ENCODE measurements at regions not wholly inside any gene's neighbourhood (a gene's known extent, or its start where the extent isn't known, plus 50 kb on each side); places are given as distances from the start of the nearest gene placed in this dataset.

DNA sequence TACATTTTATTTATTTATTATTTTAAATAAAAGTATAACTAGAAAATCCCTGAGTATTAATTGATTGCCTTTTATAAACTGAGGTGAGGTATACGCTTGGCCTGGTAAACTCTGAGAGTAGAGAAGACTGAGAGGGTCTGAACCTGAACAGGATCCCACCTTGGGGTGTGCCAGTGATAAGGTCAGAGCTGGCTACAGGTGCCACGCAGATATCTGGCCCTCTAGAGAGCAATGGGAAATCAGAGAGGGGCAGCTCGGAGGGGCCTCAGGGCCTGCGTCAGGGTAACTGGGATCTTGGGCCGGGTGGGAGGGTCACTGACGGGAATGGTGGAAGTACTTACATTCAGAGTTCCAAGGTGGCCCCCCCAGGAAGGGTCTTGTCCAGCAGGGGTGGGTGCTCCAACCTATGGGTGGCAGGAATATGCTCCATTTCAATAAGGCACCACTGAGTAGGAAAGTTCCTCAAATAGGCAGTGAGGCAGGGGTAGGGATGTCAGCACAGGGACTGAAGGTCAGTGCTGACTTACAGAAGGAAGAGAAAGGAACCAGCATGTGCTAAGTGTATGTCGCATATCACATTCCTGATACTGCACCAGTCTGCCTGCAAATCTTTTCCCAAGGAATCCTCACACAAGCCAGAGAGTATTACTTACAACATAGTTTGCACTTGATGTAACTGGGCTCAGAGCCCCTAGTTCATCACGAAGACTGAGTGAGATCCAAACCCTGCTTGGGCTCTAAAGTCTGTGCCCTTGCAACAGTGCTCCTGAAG is 706.0 kb upstream of the RAB6C start:
- no peak for DNase-seq (ENCODE audit: low read depth in 2 of 3, low spot score in 2 of 3)

DNA sequence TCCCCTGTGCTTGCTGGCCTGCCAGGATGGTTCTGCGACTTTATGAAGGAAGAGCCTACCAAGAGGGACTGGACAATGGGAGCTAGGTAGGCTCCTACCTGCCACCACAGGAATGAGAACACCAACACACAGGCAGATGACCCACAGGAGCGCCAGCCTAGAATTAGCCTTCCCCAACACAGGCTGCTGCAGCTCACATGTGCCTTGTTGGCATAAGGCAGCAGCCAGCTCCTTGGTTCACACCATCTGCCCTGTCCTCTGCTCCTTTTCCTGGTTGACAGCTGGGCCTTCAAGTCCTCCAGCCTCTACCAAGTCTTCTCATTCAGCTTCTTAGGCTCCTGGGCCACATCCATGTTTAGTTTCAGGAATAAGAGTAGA is 705.4 kb upstream of the RAB6C start:
- no peak for DNase-seq (ENCODE audit: low read depth in 2 of 3, low spot score in 2 of 3)

DNA sequence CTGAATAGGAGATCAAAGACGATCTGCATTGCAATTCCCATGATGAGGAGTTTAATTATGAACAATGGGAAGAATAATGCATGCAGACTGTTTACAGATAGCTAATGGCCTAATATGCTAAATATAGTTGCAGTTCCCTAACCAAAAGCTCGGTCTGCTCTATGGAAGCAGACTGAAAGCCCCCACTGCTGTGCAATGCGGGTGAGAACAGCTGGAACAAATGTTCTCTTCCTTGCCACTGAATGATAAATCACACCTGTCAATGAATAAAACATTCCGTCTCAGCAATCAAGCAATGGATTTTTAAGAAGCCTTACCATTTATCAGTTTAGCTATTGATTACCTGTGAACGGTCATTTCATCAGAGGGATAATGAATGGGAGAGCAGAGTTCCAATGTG is 704.5 kb upstream of the RAB6C start:
- DNase-seq (ENCODE audit: low read depth in 2 of 3, low spot score in 2 of 3), result no peak

DNA sequence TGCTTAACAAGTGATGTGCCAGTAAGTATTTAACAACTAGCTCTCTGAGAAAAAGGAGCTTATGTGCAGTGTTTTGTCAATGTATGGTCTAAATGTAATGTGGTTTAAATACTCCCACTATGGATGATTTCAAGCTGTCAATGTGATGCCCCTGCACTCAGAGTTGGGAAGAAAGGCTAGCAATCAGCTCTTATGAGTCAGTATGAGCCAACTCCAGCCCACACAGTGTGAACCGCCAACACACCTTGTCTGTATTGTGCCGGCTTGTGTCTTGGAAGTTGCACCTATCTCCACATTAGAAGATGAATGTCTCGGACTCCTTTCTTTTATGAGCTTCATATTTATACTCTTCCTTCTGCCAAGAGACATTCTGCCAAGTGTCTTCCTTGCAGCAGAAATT is 703.8 kb upstream of the RAB6C start:
- no peak for DNase-seq (ENCODE audit: low read depth in 2 of 3, low spot score in 2 of 3)

DNA sequence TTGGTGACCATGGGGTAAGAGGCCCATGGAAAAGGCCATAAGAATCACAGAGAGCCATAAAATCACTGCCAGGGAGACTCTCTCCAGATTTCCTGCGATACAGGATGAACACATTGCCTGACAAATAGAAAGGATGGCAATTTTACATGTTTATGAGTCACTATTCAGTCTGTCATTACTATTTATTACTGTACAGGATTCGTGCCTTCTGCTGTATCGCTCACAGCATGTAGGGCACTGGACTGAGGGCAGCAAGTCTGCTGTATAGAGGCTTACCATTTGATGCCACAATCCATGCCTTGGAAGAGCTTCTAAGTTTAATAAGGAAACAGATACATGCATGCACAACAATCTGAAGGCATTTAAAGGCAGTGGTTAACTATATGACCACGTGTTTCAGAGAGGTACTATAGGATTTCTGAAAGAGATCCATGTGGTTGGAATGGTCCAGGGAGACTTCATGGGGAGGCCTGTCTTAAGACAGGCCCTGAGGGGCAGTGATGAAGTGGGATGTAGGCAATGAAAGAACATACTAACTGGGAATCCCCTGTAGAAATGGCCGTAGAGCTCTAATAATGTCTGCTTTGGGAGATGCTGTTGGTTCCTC is 702.4 kb upstream of the RAB6C start:
- DNase-seq (ENCODE audit: low read depth in 2 of 3, low spot score in 2 of 3), result no peak

DNA sequence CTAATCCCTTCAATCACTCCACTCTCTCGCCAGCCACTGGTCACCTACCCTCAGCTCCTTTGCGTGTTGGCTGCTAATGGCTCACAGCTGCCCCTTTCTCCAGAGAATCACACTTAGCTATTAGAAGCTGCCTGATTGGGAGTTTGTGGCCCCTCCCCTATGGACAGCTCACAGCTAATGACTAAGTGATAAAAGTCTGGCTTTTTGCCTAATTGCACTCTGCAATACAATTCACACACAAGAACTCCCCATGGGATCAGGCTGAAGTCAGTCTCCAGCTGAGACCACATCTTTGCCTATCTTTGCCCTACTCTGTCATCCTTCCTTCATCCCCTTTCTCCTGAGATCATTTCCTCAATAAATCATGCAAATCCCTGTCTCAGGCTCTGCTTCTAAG is 701.9 kb upstream of the RAB6C start:
- DNase-seq (ENCODE audit: low read depth in 2 of 3, low spot score in 2 of 3), result no peak

DNA sequence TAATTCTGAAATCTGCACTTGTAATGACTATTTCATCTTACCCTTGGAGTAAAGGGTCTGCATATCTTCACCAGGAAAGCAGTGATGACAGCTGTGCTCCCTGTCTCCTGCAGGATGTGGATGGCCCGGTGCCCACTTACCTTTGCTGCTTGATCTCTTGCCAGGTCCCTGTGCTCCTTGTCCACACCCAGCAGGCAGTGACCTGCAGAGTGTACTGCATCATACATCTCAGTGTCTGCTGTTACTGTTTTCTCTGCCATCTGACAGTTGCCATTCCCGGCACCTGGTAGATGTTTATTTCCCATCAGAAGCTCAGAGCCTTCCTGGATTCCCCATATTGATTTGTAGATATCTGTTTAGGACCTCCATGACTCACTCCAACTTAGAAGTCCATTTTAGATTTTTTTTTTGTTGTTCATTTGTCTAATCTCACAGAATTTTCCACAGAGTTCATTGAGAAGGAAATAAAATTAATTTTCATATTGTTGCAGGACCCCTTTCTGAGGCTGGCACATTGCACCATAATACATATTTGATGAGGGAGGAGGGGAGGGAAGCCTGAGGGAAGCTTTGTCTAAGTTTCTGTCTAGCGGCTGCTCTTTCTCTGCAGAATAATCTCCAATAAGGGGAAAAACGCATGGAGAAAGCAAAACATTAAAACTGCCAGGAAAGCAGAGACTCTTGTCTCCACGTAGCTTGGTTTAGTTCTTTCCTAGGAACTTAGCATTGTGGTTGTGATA is 697.5 kb upstream of the RAB6C start:
- DNase-seq (ENCODE audit: low read depth in 2 of 3, low spot score in 2 of 3), result no peak

DNA sequence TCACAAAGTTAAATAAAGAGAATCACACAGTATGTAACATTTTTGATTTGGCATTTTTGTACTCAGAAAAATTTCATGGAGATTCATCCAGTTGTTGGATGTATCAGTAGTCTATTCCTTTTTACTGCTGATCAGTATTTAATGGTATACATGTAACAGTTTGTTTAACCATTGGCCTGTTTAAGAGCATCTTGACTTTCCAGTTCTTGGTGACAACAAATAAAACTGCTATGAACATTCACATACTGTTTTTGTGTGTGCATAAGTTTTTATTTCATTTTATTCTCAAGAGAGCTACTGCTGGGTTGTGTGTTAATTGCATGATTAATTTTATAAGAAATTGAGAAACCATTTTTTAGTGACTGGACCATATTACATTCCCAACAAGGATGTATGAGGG is 694.5 kb upstream of the RAB6C start:
- DNase-seq (ENCODE audit: low read depth in 2 of 3, low spot score in 2 of 3), result no peak

DNA sequence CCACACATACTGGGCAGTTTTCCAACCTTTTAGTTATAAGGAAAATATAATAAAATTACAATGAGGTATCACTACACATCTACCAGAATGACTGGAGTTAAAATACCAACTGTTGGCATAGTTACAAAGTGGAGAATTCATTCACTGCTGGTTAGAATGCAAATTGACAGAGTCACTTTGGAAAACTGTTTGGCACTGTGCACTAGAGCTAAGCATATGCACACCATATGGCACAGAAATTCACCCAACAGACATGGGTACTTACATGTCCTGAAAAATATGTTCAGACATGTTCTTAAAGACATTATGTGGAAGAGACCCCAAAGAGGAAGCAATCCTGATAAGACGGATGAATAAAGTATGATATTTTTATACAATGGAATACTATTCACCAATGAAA is 686.1 kb upstream of the RAB6C start:
- DNase-seq (ENCODE audit: low read depth in 2 of 3, low spot score in 2 of 3), result no peak

DNA sequence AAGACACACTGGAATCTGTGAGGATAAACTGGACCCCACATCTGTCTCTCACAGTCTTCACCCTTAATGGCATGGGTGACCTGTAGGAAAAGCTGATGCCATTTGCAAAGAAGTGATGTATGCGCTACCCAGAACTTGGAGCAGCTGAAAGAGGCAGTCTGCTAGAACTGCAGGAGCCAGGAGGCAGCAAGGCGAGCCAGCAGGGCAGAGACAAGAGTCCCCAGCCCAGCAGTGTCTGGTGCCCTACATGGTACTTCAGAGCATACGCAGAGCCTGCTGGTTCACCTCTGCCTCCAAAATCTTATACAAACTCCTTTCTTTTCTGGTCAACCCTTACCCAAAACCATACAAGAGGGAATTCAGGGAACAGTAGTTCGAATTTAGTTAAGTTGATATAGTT is 683.1 kb upstream of the RAB6C start:
- DNase-seq (ENCODE audit: low read depth in 2 of 3, low spot score in 2 of 3), result no peak

DNA sequence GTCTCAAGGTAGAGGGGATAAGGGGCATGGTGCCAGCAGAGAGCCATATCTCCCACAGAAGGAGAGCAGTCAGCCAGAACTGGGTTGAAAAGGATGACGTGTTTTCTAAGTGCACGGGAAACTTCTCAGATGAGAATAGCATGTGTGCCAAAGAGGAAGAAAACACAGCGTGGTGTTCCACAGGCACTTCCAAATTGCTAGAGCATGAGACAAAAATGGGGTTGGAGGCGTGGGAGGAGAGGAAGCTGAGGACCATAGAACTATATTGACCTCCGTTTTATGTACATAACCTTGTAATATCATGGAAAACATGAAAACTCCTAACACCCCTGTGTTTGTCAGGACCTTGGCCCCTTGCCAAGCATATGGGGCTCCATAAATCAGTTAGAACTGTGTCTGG is 682.7 kb upstream of the RAB6C start:
- no peak for DNase-seq (ENCODE audit: low read depth in 2 of 3, low spot score in 2 of 3)

DNA sequence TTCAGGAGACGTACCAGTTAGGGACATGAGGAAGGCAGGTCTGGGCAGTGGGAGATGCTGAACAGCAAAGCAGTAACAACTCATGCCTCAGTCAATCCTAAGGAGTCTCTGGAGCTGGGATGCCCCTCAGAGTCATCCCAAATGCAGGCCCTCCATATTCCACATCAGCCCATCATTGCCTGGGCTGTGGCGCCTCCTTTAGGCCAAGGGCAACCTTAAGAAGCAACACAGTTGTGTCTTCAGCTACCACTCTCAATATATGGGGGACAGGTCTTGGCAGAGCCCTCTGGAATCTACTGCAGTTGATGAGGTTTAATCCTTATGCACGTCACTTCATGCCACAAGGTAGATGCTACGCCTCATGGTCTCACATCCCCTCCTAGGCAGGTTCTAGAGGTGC is 682.0 kb upstream of the RAB6C start:
- DNase-seq (ENCODE audit: low read depth in 2 of 3, low spot score in 2 of 3), result no peak

DNA sequence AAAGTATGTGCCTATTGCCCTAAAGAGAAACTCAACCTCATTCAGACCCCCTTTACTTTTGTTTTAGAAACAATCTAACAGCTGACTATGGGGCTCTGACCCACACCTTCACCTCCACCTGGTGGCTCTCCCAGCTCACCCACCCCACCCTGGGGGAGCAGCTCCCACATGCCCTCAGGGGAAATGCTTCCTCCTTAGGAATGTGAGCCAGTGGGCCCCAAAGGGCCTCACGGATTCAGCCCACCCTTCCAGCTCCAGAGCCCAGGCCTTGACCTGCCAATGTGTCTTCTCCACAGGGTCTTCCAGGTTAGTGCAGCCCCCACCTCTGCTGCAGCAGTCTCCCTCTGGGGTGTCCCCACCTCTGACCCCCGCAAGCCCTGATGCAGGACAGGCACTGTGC is 680.1 kb upstream of the RAB6C start:
- no peak for DNase-seq (ENCODE audit: low read depth in 2 of 3, low spot score in 2 of 3)

DNA sequence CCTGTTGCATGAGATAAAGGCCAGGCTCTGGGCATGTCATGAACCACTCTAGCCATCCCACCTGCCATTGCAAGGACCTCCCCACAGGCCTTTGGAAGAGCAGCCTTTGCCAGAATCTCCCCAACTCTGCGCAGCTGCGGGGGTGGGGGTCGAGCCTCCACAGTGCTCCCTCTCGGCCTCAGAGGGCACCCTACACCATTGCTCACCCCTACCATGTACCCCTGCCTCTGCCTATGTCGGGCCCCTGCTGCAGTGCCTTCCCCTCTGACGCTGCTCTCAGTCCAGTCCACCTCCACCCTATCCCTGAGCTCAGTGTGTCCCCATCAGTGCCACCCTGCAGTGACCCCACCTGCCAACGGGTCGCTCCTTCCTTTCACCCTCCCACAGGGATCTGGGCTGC is 679.7 kb upstream of the RAB6C start:
- DNase-seq (ENCODE audit: low read depth in 2 of 3, low spot score in 2 of 3), result no peak

DNA sequence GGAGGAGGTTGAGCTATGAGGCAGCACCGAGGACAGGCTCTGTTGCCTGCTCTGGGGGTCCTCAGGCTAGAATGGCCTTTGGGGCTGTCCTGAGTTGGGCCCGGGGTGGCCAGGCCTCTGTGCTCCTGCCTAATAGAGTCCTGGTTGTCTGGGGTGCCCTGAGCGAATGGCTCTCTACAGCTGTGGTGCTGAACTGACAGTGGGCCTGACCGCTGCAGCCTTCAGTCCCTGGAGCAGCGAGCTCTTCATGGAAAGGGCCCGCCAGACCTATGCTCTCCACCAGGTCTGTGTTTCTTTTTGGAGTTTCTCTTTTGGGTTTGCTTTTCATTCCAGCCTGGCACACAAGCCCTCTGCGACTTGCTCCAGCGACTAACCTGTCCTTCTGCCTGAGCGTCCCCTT is 679.0 kb upstream of the RAB6C start:
- DNase-seq (ENCODE audit: low read depth in 2 of 3, low spot score in 2 of 3), result no peak

DNA sequence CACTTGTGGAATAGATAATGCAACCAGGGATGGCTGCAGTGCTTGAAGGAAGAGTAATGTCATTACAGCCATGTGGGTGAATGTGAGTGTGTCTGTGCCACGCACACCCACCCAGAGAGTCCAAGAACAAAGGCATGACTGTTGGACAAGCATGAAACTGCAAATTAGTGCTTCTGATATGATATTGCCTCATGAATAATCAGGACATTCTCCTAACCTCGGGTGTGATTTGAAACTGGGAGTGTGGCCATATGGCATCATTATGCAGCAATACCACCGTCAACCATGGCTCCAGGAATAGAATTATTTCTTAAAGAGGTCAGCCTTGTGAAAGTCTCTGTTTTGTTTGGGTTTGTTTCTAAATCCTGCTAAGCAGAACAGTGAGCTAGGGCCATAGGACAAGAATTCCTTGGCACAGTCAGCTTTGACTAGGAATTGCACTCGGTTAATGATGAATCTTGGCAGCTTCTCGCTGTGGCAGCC is 678.0 kb upstream of the RAB6C start:
- DNase-seq (ENCODE audit: low read depth in 2 of 3, low spot score in 2 of 3), result no peak

DNA sequence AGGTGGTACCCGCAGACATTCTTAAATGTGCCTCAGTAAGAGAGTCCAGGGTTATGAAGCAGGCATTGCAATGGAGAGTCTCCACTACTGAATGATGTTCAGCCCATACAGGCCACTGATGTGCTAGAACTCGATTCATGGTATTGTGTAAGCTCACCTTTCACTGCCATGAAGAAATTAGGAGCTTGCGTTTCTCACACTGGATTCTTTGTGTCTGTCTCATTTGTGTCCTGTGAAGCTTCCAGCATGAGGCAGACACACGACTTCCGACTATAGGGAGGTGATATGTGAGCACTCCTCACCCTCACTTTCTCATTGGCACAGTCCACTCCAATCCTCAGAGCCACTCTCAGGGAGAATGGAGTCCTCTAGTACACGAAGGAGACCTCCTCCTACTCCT is 677.4 kb upstream of the RAB6C start:
- DNase-seq (ENCODE audit: low read depth in 2 of 3, low spot score in 2 of 3), result no peak

DNA sequence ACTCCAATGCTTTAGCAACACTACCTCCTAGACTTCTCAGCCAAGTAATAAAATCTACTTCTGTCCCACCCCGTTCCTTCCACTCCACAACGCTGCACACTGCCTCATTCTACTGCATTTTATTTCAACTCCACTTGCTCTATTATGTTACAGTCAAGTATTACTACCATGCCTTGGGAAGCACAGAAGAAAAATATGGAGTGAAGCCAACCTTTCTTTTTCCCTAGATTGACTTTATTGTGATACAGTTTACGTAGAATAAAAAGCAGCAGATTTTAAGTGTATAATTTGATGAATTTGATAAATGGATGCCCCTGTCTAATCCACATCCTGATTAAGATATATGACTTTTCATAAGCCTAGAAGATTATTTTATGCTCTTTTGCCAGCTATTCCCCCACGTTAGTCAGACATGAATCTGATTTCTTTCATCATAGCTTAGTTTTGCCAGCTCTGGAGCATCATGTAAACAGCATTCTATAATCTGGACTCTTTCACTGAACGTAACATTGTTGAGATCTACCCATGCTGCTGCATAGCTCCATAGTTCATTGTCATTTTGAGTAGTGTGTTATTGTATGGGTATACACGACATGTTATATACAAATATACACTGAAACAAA is 676.8 kb upstream of the RAB6C start:
- DNase-seq (ENCODE audit: low read depth in 2 of 3, low spot score in 2 of 3), result no peak

DNA sequence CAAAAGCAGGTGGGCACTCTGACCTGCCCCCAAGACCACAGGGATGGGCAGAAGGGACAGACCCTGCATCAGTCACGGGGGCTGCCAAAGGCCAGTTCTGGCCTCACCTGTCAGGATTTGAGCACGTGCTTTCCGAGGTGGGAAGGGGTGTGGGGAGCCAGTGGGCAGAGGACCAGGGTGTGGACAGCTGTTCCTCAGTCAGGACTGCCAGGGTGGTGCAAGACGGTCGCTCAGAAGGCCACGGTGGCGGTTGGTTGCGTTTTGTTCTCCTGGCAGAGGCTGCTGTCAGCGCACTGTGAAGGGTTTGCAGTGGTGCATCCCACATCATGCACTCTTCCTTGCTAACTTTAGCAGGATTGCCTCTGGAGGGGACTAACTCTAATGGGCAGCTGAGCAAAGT is 665.3 kb upstream of the RAB6C start:
- no peak for DNase-seq (ENCODE audit: low read depth in 2 of 3, low spot score in 2 of 3)

DNA sequence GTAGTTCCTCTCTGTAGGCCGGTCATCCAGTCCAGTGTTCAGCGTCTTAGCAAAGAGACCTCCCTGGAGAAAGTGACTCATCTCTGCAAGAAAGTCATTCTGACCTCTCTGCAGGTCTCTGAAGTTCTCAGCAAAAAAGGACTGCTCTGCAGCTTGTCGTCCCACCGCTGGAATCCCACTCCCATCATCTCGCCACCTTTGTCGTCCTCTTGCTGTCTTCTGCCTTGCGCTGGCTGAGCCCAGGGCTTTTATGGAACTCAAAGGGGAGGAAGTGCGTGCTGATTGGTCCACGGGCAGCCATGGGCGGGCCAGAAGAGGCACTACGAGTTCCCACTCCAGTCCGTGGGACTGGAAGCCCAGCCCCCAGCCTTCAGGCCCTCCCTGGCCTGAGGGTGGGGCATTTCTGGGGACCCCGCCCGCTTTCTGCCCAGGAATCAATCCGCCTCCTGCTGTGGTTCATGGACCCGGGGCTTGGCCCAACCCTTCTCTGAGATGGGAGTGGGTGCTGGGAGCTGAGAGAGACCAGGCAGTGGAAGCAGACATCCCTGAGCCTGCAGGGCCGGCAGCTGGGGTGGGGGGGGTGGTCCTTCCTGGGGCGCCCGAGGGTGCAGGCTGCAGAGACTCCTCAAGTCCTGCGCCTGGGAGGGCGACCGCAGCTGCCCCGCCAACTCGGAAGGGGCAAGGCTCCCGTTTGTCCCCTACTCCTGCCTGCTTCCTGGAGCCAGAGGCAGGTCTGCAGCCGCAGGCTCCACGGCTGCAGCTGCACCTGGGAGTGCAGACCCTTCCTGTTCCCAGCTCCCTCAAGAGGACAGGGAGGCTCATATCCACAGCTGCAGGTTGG is 660.7 kb upstream of the RAB6C start:
- no peak for DNase-seq (ENCODE audit: low read depth in 2 of 3, low spot score in 2 of 3)

DNA sequence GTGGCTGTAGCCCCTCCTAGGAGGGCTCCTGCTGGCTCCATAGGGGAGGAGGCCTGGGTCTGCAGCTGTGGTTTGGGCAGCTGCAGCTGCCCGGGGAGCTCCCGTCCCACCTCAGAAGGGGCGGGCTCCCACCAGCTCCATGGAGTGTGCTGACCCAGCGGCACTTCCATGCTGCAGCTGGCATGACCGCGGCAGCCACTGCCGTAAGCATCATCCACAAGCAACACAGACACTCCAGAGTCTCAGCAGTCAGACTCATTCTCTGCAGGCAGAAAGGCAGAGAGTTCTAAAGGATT is 660.1 kb upstream of the RAB6C start:
- DNase-seq (ENCODE audit: low read depth in 2 of 3, low spot score in 2 of 3), result no peak

Measured in hematopoietic multipotent progenitor cell (in vitro differentiated cells).